ENCODE measurements at regions not wholly inside any gene's neighbourhood (a gene's known extent, or its start where the extent isn't known, plus 50 kb on each side); places are given as distances from the start of the nearest gene placed in this dataset.

DNA sequence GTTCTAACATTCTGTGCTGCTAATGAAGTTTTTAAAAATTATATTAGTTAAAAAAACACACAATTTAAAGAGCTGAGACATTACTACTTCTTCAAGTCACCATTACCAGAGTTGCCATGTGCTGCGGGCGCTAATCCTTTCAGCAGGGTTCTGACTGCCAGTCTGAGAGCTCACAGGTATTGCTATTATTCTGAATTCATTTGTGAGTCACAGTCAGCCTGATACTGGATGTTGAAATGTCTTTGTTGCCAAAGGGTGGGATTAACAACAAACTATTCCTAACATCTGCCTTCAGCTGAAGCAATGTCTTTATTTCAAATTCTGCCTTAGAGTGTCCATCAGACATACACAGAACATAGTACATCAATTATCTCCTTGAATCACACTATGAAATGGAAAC lies 197.1 kb upstream of the FGF13 start:
- TF ChIP-seq, protein P1, sequence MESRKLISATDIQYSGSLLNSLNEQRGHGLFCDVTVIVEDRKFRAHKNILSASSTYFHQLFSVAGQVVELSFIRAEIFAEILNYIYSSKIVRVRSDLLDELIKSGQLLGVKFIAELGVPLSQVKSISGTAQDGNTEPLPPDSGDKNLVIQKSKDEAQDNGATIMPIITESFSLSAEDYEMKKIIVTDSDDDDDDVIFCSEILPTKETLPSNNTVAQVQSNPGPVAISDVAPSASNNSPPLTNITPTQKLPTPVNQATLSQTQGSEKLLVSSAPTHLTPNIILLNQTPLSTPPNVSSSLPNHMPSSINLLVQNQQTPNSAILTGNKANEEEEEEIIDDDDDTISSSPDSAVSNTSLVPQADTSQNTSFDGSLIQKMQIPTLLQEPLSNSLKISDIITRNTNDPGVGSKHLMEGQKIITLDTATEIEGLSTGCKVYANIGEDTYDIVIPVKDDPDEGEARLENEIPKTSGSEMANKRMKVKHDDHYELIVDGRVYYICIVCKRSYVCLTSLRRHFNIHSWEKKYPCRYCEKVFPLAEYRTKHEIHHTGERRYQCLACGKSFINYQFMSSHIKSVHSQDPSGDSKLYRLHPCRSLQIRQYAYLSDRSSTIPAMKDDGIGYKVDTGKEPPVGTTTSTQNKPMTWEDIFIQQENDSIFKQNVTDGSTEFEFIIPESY (IDR thresholded peaks at IDR 0.05), result no peak
- TF ChIP-seq ATF3 (IDR thresholded peaks at IDR 0.05), result no peak
- TF ChIP-seq YY1 (IDR thresholded peaks at IDR 0.05), result no peak
- no peak for TF ChIP-seq JUND (IDR thresholded peaks at IDR 0.05)
- TF ChIP-seq GABPA (IDR thresholded peaks at IDR 0.05 in 1 of 2, conservative IDR thresholded peaks at IDR 0.05 in 1 of 2), result no peak
- TF ChIP-seq FOXA1 (IDR thresholded peaks at IDR 0.05), result no peak
- TF ChIP-seq HNF4G (IDR thresholded peaks at IDR 0.05), result no peak
- no peak for TF ChIP-seq CTCF (IDR thresholded peaks at IDR 0.05; ENCODE audit: low read depth, low read length, missing input control)
- no peak for TF ChIP-seq FOXA2 (IDR thresholded peaks at IDR 0.05)
- no peak for TF ChIP-seq SP1 (IDR thresholded peaks at IDR 0.05)
- Histone ChIP-seq H3K4me1 (ENCODE audit: control insufficient read depth in 4 of 4, insufficient read depth in 4 of 4, low read length in 3 of 4) (no peaks in the 10 kb centered on the region), H3K36me3 (ENCODE audit: control insufficient read depth in 4 of 4, insufficient read depth in 3 of 4, low read depth in 1 of 4, low read length in 3 of 4) (no peaks in the 10 kb centered on the region), H3K27ac (ENCODE audit: low read depth in 1 of 2, low read length in 2 of 2) (no peak overlapping the region), H3K27me3 (ENCODE audit: control insufficient read depth in 4 of 4, insufficient read depth in 4 of 4, low read length in 3 of 4) (no peaks in the 10 kb centered on the region), H3K4me3 (ENCODE audit: low read depth in 1 of 3, low read length in 3 of 3) (no peak overlapping the region), H3K9me3 (ENCODE audit: control insufficient read depth in 4 of 4, low read length in 3 of 4) (no peaks in the 10 kb centered on the region), H3K9ac (ENCODE audit: low read depth in 1 of 2, low read length in 2 of 2) (no peak overlapping the region)
- no peak for DNase-seq (ENCODE audit: low spot score)
- 97% methylated on average over 2 of the region's 2 CpGs for WGBS

DNA sequence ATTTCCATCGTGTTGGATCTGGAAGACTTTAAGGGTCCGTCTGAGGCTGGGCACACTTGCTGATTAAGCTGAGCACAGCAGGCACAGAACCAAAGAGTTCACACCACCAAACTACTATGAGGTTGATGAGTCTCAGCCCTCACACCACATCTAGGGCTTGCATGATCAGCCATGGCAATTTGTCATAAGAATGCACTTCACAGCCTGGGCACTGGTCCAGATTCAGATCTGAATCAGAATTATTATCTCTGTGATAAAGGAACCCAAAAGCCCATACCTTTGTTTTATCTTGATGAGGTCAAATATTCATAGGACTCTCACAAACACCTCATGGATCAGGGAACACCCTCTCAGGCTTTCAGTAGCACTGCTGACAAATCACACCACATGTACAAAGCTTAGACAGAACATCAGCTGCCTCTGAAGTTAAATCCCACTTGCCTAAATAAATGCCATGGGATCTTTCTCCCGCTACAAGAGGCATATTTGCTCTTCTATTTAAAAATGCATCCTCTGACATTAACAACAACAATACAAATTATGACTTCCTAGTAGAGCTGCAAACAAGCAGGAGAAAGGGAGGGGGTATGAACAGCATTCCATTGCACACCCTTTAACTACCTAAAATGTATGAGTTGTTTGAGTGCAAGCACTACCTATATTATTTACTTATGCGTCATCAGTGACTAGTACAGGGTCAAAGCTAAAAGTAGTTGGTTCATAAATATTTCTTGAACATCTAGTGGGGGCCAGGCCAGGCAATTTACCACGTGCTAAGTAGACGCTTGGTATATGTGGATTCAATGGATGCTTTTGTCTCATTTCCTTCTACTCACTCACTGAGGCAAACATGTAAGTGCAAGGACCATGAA lies 186.3 kb upstream of the FGF13 start:
- no peak overlapping the region for H3K9ac ChIP-seq (ENCODE audit: low read depth in 1 of 2, low read length in 2 of 2)
- WGBS, result 87% methylated on average over 6 of the region's 6 CpGs
- TF ChIP-seq CTCF (IDR thresholded peaks at IDR 0.05; ENCODE audit: low read depth, low read length, missing input control) (no peak), REST (IDR thresholded peaks at IDR 0.05) (no peak), HNF4A (conservative IDR thresholded peaks at IDR 0.05) (no peak), FOXA1 (IDR thresholded peaks at IDR 0.05) (no peak)
- TF ChIP-seq, protein P1 (IDR thresholded peaks at IDR 0.05), result no peak
- no peak overlapping the region for H3K27ac ChIP-seq (ENCODE audit: low read depth in 1 of 2, low read length in 2 of 2)
- no peaks in the 10 kb centered on the region for H3K4me1 ChIP-seq (ENCODE audit: control insufficient read depth in 4 of 4, insufficient read depth in 4 of 4, low read length in 3 of 4)
- no peaks in the 10 kb centered on the region for H3K9me3 ChIP-seq (ENCODE audit: control insufficient read depth in 4 of 4, low read length in 3 of 4)
- no peak overlapping the region for H3K4me3 ChIP-seq (ENCODE audit: low read depth in 1 of 3, low read length in 3 of 3)
- no peaks in the 10 kb centered on the region for H3K27me3 ChIP-seq (ENCODE audit: control insufficient read depth in 4 of 4, insufficient read depth in 4 of 4, low read length in 3 of 4)
- no peak for DNase-seq (ENCODE audit: low spot score)
- no peaks in the 10 kb centered on the region for H3K36me3 ChIP-seq (ENCODE audit: control insufficient read depth in 4 of 4, insufficient read depth in 3 of 4, low read depth in 1 of 4, low read length in 3 of 4)
